GM12878 (cell line): ENCODE measurements at regions not wholly inside any gene's neighbourhood (a gene's known extent, or its start where the extent isn't known, plus 50 kb on each side); places are given as distances from the start of the nearest gene placed in this dataset.
"Not testable (repeated sequence)": the region's sequence is repeated elsewhere in the genome, so short reads cannot be mapped to it uniquely, and the experiment has no call there.

Experiments used
- ATAC-seq: fragments of 200-7000 bp; cut with Tn5 transposase; 3 replicates; pipeline ENCODE4 v1.9.1; 2020; ENCODE audit warnings: mild to moderate bottlenecking, moderate library complexity
- BruUV-seq: library from RNA; stranded (reverse); fragments of 400-500 nt; replicated peaks from 2 replicates; lab custom pipeline; 2021; lab: Mats Ljungman, UMichigan
- CTCF ChIA-PET: fragments of 300-600 bp; sonication (Branson Sonifier 250); formaldehyde crosslinking; extraction: SDS; loops from one replicate; lab custom pipeline; 2021; ENCODE audit warnings: inconsistent platforms; lab: Yijun Ruan, JAX
- POLR2A ChIA-PET: fragments of 350-600 bp; formaldehyde crosslinking; extraction: SDS; loops from one replicate; lab custom pipeline; 2021; ENCODE audit warnings: inconsistent platforms; lab: Charles Lee
- RAD21 ChIA-PET: fragments of 300-600 bp; sonication (Branson Sonifier 250); formaldehyde crosslinking; loops from one replicate; lab custom pipeline; 2023; ENCODE audit warnings: antibody characterized with exemption; ENCODE audit not compliant: unreplicated experiment; lab: Charles Lee
- SMC1A ChIA-PET: fragments of 300-600 bp; sonication (Branson Sonifier 250); formaldehyde crosslinking; loops from one replicate; lab custom pipeline; 2023; ENCODE audit not compliant: unreplicated experiment, uncharacterized antibody; lab: Charles Lee
- DNase-seq: peaks from one replicate; pipeline ENCODE4 v3.0.0-alpha.2; 2011; ENCODE audit warnings: low read depth, low spot score
- FAIRE-seq: peaks from 3 replicates; lab custom pipeline; 2011; peaks lifted over from hg19 to GRCh38; lab: Jason Lieb, UNC
- H2AFZ ChIP-seq: 2 replicates; pipeline ENCODE4 v1.6.0; 2011; ENCODE audit warnings: low read depth, low read length, control low read depth; ENCODE audit not compliant: control insufficient read depth
- H3K27ac ChIP-seq: 2 replicates; pipeline ENCODE4 v1.5.1; 2011; ENCODE audit warnings: control low read depth; ENCODE audit not compliant: control insufficient read depth, insufficient read depth
- H3K27me3 ChIP-seq, 2 experiments: replicated peaks in 1 of 2; 2 replicates each; pipeline versions ENCODE4 v1.6.0 to v1.6.1; 2011; ENCODE audit warnings: low read length in 1 of 2; ENCODE audit not compliant: control insufficient read depth in 2 of 2, insufficient read depth in 2 of 2
- H3K36me3 ChIP-seq, 2 experiments: 2 replicates each; pipeline ENCODE4 v1.5.1; 2011; ENCODE audit warnings: low read length in 1 of 2; ENCODE audit not compliant: control insufficient read depth in 2 of 2, insufficient read depth in 2 of 2
- H3K4me1 ChIP-seq: 2 replicates; pipeline ENCODE4 v1.6.1; 2011; ENCODE audit warnings: mild to moderate bottlenecking, low read length, moderate library complexity, mixed read lengths; ENCODE audit not compliant: control insufficient read depth, insufficient read depth
- H3K4me2 ChIP-seq: 2 replicates; pipeline ENCODE4 v1.6.0; 2011; ENCODE audit warnings: control low read depth; ENCODE audit not compliant: control insufficient read depth, insufficient read depth
- H3K4me3 ChIP-seq: fragments of 200-600 bp; sonication (generic); 2 replicates; pipeline ENCODE4 v1.5.1; 2016
- H3K79me2 ChIP-seq: 2 replicates; pipeline ENCODE4 v1.6.0; 2011; ENCODE audit warnings: low read length; ENCODE audit not compliant: control insufficient read depth, insufficient read depth
- H3K9ac ChIP-seq: 2 replicates; pipeline ENCODE4 v1.8.0; 2011; ENCODE audit warnings: low read length, control low read depth, mixed read lengths; ENCODE audit not compliant: control insufficient read depth, insufficient read depth
- H3K9me3 ChIP-seq: replicated peaks from 3 replicates; pipeline ENCODE4 v1.5.1; 2011; ENCODE audit warnings: mild to moderate bottlenecking, low read length; ENCODE audit not compliant: control insufficient read depth, insufficient read depth
- H4K20me1 ChIP-seq: 2 replicates; pipeline ENCODE4 v1.6.0; 2011; ENCODE audit not compliant: control insufficient read depth, insufficient read depth
- ATF2 ChIP-seq: IDR thresholded peaks from 2 replicates; pipeline ENCODE4 v1.6.1; 2012; ENCODE audit warnings: low read length, inconsistent platforms
- ATF3 ChIP-seq: IDR thresholded peaks from 2 replicates; pipeline ENCODE4 v1.6.1; 2011; ENCODE audit warnings: low read depth, mild to moderate bottlenecking, low read length, moderate library complexity, borderline replicate concordance; ENCODE audit errors: extremely low read depth
- RB1 ChIP-seq: fragments of 450-650 bp; formaldehyde crosslinking; IDR thresholded peaks from 2 replicates; pipeline ENCODE4 v1.6.1; 2017; ENCODE audit warnings: mild to moderate bottlenecking, borderline replicate concordance
- RELB ChIP-seq: fragments of 450-650 bp; IDR thresholded peaks from 2 replicates; pipeline ENCODE4 v1.6.1; 2017; ENCODE audit warnings: low read depth, mild to moderate bottlenecking, moderate library complexity
- SUPT20H ChIP-seq: IDR thresholded peaks from 2 replicates; pipeline ENCODE4 v1.6.1; 2011; ENCODE audit warnings: low read depth, mild to moderate bottlenecking, low read length, moderate library complexity, borderline replicate concordance; ENCODE audit not compliant: control insufficient read depth
- WGBS: methylation state at CpG from one replicate; pipeline ENCODE4 v1.1.6; 2016; ENCODE audit warnings: low lambda C conversion rate; ENCODE audit not compliant: insufficient replicate concordance, insufficient coverage; ENCODE audit errors: missing lambda C conversion rate; 5-methylcytosine and 5-hydroxymethylcytosine counted together
- in situ Hi-C: fragments of 300-500 bp; cut with MboI; formaldehyde crosslinking; loops from 9 replicates; pipeline ENCODE4 v1.14.3; 2018; ENCODE audit warnings: mixed read lengths
- intact Hi-C: fragments of 100-400 bp; cut with micrococcal nuclease; formaldehyde crosslinking; loops from one replicate; pipeline ENCODE4 v1.14.2; 2022; ENCODE audit not compliant: unreplicated experiment

- in situ Hi-C loops, H3K4me2 ChIP-seq, H3K4me3 ChIP-seq, H3K9me3 ChIP-seq, H3K79me2 ChIP-seq, ATAC-seq, intact Hi-C loops, RAD21 ChIA-PET, SMC1A ChIA-PET, H3K27ac ChIP-seq, DNase-seq, POLR2A ChIA-PET, BruUV-seq, H3K27me3 ChIP-seq, FAIRE-seq, H3K9ac ChIP-seq, H3K36me3 ChIP-seq, H2AFZ ChIP-seq, H4K20me1 ChIP-seq, CTCF ChIA-PET: not testable (repeated sequence)
- WGBS, result 97% methylated on average over 20 of the region's 34 CpGs
- peaks cover 24% of the 10 kb centered on the region for H3K4me1 ChIP-seq
Observed at GRCh38 chr3:181925841-181926240, 214.1 kb downstream of the SOX2 start.

GRCh38 chr3:181929501-181929900 lies 217.8 kb downstream of the SOX2 start:
- no peak for DNase-seq
- whole genome bisulfite sequencing, result 53% methylated on average over 5 of the region's 5 CpGs
- Histone ChIP-seq H3K79me2 (no peaks in the 10 kb centered on the region), H2AFZ (no peak overlapping the region), H3K36me3 (no peaks in the 10 kb centered on the region), H4K20me1 (no peaks in the 10 kb centered on the region), H3K4me3 (no peak overlapping the region), H3K27me3 (no peaks in the 10 kb centered on the region), H3K9ac (no peak overlapping the region), H3K9me3 (no peaks in the 10 kb centered on the region), H3K27ac (no peak overlapping the region), H3K4me2 (no peak overlapping the region), H3K4me1 (peaks cover 29% of the 10 kb centered on the region)
- ChIA-PET SMC1A (no interaction called here), CTCF (no interaction called here), POLR2A (no interaction called here), RAD21 (no interaction called here)
- BruUV-seq, result no TSS peak
- no peak for ATAC-seq
- in situ Hi-C loops, result no loop called here
- TF ChIP-seq RB1 (no peak), ATF2 (no peak), ATF3 (no peak), SUPT20H (no peak), RELB (no peak)
- FAIRE-seq, result no peak
- intact Hi-C loops, result no loop called here
